Hepatocyte (in vitro differentiated cells): ENCODE measurements at regions not wholly inside any gene's neighbourhood (a gene's known extent, or its start where the extent isn't known, plus 50 kb on each side); places are given as distances from the start of the nearest gene placed in this dataset.

Experiments used
- EZH2 ChIP-seq: fragments of 200-600 bp; sonication (generic); IDR thresholded peaks from 2 replicates; pipeline ENCODE4 v1.6.1; 2016; ENCODE audit warnings: antibody characterized with exemption, mild to moderate bottlenecking, borderline replicate concordance
- TF ChIP-seq, protein P1 (sequence below): fragments of 200-600 bp; sonication (generic); IDR thresholded peaks from 2 replicates; pipeline ENCODE4 v1.5.1; 2016; ENCODE audit warnings: antibody characterized with exemption, mild to moderate bottlenecking; ENCODE audit not compliant: poor library complexity

DNA sequence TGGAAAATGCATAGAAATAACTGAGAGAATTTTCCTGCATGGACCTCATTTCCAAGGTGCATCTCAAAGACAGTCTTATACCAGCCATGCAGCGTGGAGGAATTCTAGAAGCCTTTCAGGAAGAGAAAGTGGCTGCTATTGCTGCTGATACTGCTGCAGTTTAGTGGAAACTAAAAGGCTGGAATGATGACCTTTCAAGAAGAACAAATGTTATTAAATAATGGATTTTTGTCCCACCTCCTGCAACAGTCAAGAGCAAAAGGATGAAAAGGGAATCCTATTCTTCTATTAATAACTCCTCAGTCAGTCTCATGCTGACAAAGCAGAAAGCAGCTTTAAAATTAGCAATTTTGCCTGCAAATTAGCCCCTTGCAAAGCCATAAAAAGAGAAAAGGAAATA is 68.2 kb upstream of the C1orf87 start:
- TF ChIP-seq, protein P1, sequence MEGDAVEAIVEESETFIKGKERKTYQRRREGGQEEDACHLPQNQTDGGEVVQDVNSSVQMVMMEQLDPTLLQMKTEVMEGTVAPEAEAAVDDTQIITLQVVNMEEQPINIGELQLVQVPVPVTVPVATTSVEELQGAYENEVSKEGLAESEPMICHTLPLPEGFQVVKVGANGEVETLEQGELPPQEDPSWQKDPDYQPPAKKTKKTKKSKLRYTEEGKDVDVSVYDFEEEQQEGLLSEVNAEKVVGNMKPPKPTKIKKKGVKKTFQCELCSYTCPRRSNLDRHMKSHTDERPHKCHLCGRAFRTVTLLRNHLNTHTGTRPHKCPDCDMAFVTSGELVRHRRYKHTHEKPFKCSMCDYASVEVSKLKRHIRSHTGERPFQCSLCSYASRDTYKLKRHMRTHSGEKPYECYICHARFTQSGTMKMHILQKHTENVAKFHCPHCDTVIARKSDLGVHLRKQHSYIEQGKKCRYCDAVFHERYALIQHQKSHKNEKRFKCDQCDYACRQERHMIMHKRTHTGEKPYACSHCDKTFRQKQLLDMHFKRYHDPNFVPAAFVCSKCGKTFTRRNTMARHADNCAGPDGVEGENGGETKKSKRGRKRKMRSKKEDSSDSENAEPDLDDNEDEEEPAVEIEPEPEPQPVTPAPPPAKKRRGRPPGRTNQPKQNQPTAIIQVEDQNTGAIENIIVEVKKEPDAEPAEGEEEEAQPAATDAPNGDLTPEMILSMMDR: no peak
- no peak for TF ChIP-seq EZH2
